ENCODE measurements at regions not wholly inside any gene's neighbourhood (a gene's known extent, or its start where the extent isn't known, plus 50 kb on each side); places are given as distances from the start of the nearest gene placed in this dataset.

DNA sequence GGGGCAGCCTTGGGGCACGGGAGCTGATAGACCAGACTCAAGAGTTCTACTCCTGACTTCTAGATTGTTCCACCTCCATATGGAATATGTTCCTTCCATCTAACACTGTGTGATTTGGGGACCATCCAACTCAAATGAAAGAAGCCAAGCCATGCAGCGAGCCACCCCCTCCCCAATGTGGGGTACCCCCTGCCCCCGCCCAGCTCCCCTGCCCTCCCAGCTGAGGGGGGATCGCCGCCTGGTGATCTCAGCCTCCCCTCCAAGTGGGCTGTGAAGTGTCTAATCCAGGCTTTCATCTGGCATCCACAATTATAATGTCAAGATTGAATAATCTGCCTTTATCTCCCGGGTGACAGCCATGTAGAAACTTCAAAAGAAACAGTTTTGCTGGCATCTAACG, 246.1 kb downstream of the RPS24 start:
- BruUV-seq (replicated peaks), result no TSS peak
- H3K79me2 ChIP-seq (ENCODE audit: insufficient read depth, low read length), result no peaks in the 10 kb centered on the region
- H3K27me3 ChIP-seq (ENCODE audit: insufficient read depth, low read length), result peaks cover 5% of the 10 kb centered on the region; the same call in 1 of the 2 replicates
- H3K4me3 ChIP-seq (replicated peaks in 1 of 2; ENCODE audit: low read depth in 1 of 2, low read length in 2 of 2), result no peak overlapping the region
- H4K20me1 ChIP-seq (ENCODE audit: insufficient read depth), result no peaks in the 10 kb centered on the region
- no peaks in the 10 kb centered on the region for H3K36me3 ChIP-seq (ENCODE audit: control insufficient read depth in 1 of 2, insufficient read depth in 2 of 2, low read length in 2 of 2)
- no peaks in the 10 kb centered on the region for H3K4me1 ChIP-seq (ENCODE audit: control insufficient read depth in 1 of 2, insufficient read depth in 2 of 2, low read length in 2 of 2)
- DNase-seq (ENCODE audit: low read depth, low spot score), result no peak
- H3K9me2 ChIP-seq (ENCODE audit: insufficient read depth), result no peaks in the 10 kb centered on the region
- H3K9me3 ChIP-seq (ENCODE audit: control insufficient read depth in 1 of 2, insufficient read depth in 1 of 2, low read depth in 1 of 2, low read length in 2 of 2), result no peaks in the 10 kb centered on the region
- no peak overlapping the region for H2AFZ ChIP-seq (ENCODE audit: low read depth, low read length, poor library complexity, severe bottlenecking)
- ChIA-PET CTCF (no interaction called here), RAD21 (ENCODE audit: low non-redundant PET in 1 of 2, low total read pairs in 2 of 2, uncharacterized antibody in 2 of 2, unreplicated experiment in 2 of 2) (no interaction called here), POLR2A (no interaction called here)
- intact Hi-C loops (cut with micrococcal nuclease), result no loop called here
- no peak overlapping the region for H3K27ac ChIP-seq (ENCODE audit: low read depth, low read length)
- no peak for ATAC-seq
- H3K4me2 ChIP-seq (ENCODE audit: low read length), result no peak overlapping the region
- H3K9ac ChIP-seq (ENCODE audit: low read length), result no peak overlapping the region
- TF ChIP-seq FOSL1 (IDR thresholded peaks at IDR 0.05; ENCODE audit: low read depth), result no peak
- TF ChIP-seq EZH2 (IDR thresholded peaks at IDR 0.05), result no peak
- no peak for TF ChIP-seq SIN3A (IDR thresholded peaks at IDR 0.05; ENCODE audit: low read depth)
- TF ChIP-seq EZH2phosphoT487 (IDR thresholded peaks at IDR 0.05; ENCODE audit: borderline replicate concordance), result no peak
- no peak for TF ChIP-seq JUND (IDR thresholded peaks at IDR 0.05)

DNA sequence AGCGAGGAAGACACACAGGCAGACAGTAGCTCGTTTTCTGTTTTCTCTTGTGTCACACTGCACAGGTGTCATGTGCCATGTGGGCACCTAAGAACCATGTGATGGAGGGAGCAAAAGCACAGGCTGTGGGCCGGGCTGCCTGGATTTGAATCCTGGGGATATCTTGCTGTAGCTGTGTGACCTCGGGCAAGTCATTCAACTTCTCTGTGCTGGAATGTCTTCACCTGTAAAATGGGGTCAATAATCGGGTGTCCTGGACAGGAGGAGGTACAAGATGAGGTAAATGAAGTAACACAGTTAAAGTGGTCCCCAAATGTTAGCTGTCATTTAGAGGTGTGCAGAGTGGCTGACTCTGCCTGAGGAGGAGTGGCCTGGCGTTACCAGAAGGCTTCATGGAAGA, 246.9 kb downstream of the RPS24 start:
- Histone ChIP-seq H3K9me3 (ENCODE audit: control insufficient read depth in 1 of 2, insufficient read depth in 1 of 2, low read depth in 1 of 2, low read length in 2 of 2) (no peaks in the 10 kb centered on the region), H3K4me3 (replicated peaks in 1 of 2; ENCODE audit: low read depth in 1 of 2, low read length in 2 of 2) (no peak overlapping the region), H3K9me2 (ENCODE audit: insufficient read depth) (no peaks in the 10 kb centered on the region), H3K79me2 (ENCODE audit: insufficient read depth, low read length) (no peaks in the 10 kb centered on the region), H4K20me1 (ENCODE audit: insufficient read depth) (no peaks in the 10 kb centered on the region), H3K9ac (ENCODE audit: low read length) (no peak overlapping the region), H3K4me1 (ENCODE audit: control insufficient read depth in 1 of 2, insufficient read depth in 2 of 2, low read length in 2 of 2) (no peaks in the 10 kb centered on the region), H3K27ac (ENCODE audit: low read depth, low read length) (no peak overlapping the region), H3K27me3 (ENCODE audit: insufficient read depth, low read length) (no peaks in the 10 kb centered on the region), H3K36me3 (ENCODE audit: control insufficient read depth in 1 of 2, insufficient read depth in 2 of 2, low read length in 2 of 2) (no peaks in the 10 kb centered on the region), H2AFZ (ENCODE audit: low read depth, low read length, poor library complexity, severe bottlenecking) (no peak overlapping the region), H3K4me2 (ENCODE audit: low read length) (no peak overlapping the region)
- ChIA-PET RAD21 (ENCODE audit: low non-redundant PET in 1 of 2, low total read pairs in 2 of 2, uncharacterized antibody in 2 of 2, unreplicated experiment in 2 of 2) (no interaction called here), POLR2A (no interaction called here), CTCF (no interaction called here)
- DNase-seq (ENCODE audit: low read depth, low spot score) (no peak), ATAC-seq (no peak)
- intact Hi-C loops (cut with micrococcal nuclease), result no loop called here
- no TSS peak for BruUV-seq (replicated peaks)
- TF ChIP-seq CBX3 (IDR thresholded peaks at IDR 0.05; ENCODE audit: low read depth) (no peak), SIN3A (IDR thresholded peaks at IDR 0.05; ENCODE audit: low read depth) (no peak), TCF7L2 (IDR thresholded peaks at IDR 0.05; ENCODE audit: borderline replicate concordance, extremely low read depth, insufficient read depth, insufficient read length) (no peak), SP1 (IDR thresholded peaks at IDR 0.05; ENCODE audit: low read depth) (no peak), JUND (IDR thresholded peaks at IDR 0.05) (no peak), EGR1 (IDR thresholded peaks at IDR 0.05; ENCODE audit: low read depth) (no peak)
- TF ChIP-seq, protein P1, sequence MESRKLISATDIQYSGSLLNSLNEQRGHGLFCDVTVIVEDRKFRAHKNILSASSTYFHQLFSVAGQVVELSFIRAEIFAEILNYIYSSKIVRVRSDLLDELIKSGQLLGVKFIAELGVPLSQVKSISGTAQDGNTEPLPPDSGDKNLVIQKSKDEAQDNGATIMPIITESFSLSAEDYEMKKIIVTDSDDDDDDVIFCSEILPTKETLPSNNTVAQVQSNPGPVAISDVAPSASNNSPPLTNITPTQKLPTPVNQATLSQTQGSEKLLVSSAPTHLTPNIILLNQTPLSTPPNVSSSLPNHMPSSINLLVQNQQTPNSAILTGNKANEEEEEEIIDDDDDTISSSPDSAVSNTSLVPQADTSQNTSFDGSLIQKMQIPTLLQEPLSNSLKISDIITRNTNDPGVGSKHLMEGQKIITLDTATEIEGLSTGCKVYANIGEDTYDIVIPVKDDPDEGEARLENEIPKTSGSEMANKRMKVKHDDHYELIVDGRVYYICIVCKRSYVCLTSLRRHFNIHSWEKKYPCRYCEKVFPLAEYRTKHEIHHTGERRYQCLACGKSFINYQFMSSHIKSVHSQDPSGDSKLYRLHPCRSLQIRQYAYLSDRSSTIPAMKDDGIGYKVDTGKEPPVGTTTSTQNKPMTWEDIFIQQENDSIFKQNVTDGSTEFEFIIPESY (IDR thresholded peaks at IDR 0.05; ENCODE audit: extremely low read depth, insufficient replicate concordance, low read length), result no peak
- TF ChIP-seq, protein P2, sequence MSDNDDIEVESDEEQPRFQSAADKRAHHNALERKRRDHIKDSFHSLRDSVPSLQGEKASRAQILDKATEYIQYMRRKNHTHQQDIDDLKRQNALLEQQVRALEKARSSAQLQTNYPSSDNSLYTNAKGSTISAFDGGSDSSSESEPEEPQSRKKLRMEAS (IDR thresholded peaks at IDR 0.05), result no peak
- TF ChIP-seq, protein P3, sequence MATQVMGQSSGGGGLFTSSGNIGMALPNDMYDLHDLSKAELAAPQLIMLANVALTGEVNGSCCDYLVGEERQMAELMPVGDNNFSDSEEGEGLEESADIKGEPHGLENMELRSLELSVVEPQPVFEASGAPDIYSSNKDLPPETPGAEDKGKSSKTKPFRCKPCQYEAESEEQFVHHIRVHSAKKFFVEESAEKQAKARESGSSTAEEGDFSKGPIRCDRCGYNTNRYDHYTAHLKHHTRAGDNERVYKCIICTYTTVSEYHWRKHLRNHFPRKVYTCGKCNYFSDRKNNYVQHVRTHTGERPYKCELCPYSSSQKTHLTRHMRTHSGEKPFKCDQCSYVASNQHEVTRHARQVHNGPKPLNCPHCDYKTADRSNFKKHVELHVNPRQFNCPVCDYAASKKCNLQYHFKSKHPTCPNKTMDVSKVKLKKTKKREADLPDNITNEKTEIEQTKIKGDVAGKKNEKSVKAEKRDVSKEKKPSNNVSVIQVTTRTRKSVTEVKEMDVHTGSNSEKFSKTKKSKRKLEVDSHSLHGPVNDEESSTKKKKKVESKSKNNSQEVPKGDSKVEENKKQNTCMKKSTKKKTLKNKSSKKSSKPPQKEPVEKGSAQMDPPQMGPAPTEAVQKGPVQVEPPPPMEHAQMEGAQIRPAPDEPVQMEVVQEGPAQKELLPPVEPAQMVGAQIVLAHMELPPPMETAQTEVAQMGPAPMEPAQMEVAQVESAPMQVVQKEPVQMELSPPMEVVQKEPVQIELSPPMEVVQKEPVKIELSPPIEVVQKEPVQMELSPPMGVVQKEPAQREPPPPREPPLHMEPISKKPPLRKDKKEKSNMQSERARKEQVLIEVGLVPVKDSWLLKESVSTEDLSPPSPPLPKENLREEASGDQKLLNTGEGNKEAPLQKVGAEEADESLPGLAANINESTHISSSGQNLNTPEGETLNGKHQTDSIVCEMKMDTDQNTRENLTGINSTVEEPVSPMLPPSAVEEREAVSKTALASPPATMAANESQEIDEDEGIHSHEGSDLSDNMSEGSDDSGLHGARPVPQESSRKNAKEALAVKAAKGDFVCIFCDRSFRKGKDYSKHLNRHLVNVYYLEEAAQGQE (IDR thresholded peaks at IDR 0.05; ENCODE audit: low read depth), result no peak
- TF ChIP-seq, protein P4, sequence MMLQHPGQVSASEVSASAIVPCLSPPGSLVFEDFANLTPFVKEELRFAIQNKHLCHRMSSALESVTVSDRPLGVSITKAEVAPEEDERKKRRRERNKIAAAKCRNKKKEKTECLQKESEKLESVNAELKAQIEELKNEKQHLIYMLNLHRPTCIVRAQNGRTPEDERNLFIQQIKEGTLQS (IDR thresholded peaks at IDR 0.05), result no peak
- TF ChIP-seq, protein P5, sequence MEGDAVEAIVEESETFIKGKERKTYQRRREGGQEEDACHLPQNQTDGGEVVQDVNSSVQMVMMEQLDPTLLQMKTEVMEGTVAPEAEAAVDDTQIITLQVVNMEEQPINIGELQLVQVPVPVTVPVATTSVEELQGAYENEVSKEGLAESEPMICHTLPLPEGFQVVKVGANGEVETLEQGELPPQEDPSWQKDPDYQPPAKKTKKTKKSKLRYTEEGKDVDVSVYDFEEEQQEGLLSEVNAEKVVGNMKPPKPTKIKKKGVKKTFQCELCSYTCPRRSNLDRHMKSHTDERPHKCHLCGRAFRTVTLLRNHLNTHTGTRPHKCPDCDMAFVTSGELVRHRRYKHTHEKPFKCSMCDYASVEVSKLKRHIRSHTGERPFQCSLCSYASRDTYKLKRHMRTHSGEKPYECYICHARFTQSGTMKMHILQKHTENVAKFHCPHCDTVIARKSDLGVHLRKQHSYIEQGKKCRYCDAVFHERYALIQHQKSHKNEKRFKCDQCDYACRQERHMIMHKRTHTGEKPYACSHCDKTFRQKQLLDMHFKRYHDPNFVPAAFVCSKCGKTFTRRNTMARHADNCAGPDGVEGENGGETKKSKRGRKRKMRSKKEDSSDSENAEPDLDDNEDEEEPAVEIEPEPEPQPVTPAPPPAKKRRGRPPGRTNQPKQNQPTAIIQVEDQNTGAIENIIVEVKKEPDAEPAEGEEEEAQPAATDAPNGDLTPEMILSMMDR (IDR thresholded peaks at IDR 0.05 in 2 of 3, conservative IDR thresholded peaks at IDR 0.05 in 1 of 3; ENCODE audit: borderline replicate concordance in 1 of 3, insufficient read depth in 1 of 3, low read depth in 2 of 3, low read length in 2 of 3), result no peak

All from HCT116 (cell line).